ENCODE measurements at regions not wholly inside any gene's neighbourhood (a gene's known extent, or its start where the extent isn't known, plus 50 kb on each side); places are given as distances from the start of the nearest gene placed in this dataset.

- no TSS peak for BruUV-seq (replicated peaks)
- TF ChIP-seq EZH2 (IDR thresholded peaks at IDR 0.05; ENCODE audit: low read depth), result no peak
- TF ChIP-seq, protein P1, sequence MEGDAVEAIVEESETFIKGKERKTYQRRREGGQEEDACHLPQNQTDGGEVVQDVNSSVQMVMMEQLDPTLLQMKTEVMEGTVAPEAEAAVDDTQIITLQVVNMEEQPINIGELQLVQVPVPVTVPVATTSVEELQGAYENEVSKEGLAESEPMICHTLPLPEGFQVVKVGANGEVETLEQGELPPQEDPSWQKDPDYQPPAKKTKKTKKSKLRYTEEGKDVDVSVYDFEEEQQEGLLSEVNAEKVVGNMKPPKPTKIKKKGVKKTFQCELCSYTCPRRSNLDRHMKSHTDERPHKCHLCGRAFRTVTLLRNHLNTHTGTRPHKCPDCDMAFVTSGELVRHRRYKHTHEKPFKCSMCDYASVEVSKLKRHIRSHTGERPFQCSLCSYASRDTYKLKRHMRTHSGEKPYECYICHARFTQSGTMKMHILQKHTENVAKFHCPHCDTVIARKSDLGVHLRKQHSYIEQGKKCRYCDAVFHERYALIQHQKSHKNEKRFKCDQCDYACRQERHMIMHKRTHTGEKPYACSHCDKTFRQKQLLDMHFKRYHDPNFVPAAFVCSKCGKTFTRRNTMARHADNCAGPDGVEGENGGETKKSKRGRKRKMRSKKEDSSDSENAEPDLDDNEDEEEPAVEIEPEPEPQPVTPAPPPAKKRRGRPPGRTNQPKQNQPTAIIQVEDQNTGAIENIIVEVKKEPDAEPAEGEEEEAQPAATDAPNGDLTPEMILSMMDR (conservative IDR thresholded peaks at IDR 0.05), result peak; percentile 91
- intact Hi-C loops (cut with micrococcal nuclease; ENCODE audit: unreplicated experiment), result loop anchor here (1.0 kb wide), 3 partner anchors 147 to 260 kb away; no protein-coding TSS in a partner anchor
- peak; percentile 53 to 84 for DNase-seq
- Histone ChIP-seq H3K9me3 (ENCODE audit: insufficient read depth, low read depth) (no peaks in the 10 kb centered on the region), H3K4me2 (peak overlapping the region; percentile 20; the same call in 1 of the 2 replicates), H3K9me2 (ENCODE audit: insufficient read depth) (no peaks in the 10 kb centered on the region), H3K27me3 (ENCODE audit: insufficient read depth, low read depth) (peaks cover 50% of the 10 kb centered on the region), H3K79me2 (ENCODE audit: low read depth) (no peaks in the 10 kb centered on the region), H3K27ac (no peak overlapping the region), H3K4me1 (replicated peaks; ENCODE audit: insufficient read depth) (no peaks in the 10 kb centered on the region), H2AFZ (no peak overlapping the region), H3K36me3 (ENCODE audit: low read depth) (no peaks in the 10 kb centered on the region), H3K4me3 (no peak overlapping the region), H4K20me1 (ENCODE audit: insufficient read depth) (no peaks in the 10 kb centered on the region; the same call in 1 of the 2 replicates), H3F3A (ENCODE audit: insufficient read depth, low read depth) (peaks cover 3% of the 10 kb centered on the region; the same call in 1 of the 2 replicates)
- CTCF ChIA-PET, result interaction anchor here (0.5 to 1.5 kb wide), 6 partner anchors 101 to 261 kb away, joined by 3 to 12 read pairs (median 4); no protein-coding TSS in a partner anchor
- POLR2A ChIA-PET (ENCODE audit: unreplicated experiment), result no interaction called here
Observed at GRCh38 chr12:132414634-132415326, 75.2 kb upstream of the FBRSL1 start.

- TF ChIP-seq, protein P1 (conservative IDR thresholded peaks at IDR 0.05), result peak; percentile 79
- TF ChIP-seq EZH2 (IDR thresholded peaks at IDR 0.05; ENCODE audit: low read depth), result no peak
- Histone ChIP-seq H2AFZ (no peak overlapping the region), H3K27ac (no peak overlapping the region), H3K27me3 (ENCODE audit: insufficient read depth, low read depth) (peaks cover 50% of the 10 kb centered on the region), H3K9me2 (ENCODE audit: insufficient read depth) (no peaks in the 10 kb centered on the region), H3K4me2 (no peak overlapping the region), H3K36me3 (ENCODE audit: low read depth) (no peaks in the 10 kb centered on the region), H3K4me3 (no peak overlapping the region), H3K9me3 (ENCODE audit: insufficient read depth, low read depth) (no peaks in the 10 kb centered on the region), H3F3A (ENCODE audit: insufficient read depth, low read depth) (peaks cover 3% of the 10 kb centered on the region; the same call in 1 of the 2 replicates), H4K20me1 (ENCODE audit: insufficient read depth) (no peaks in the 10 kb centered on the region; the same call in 1 of the 2 replicates), H3K4me1 (replicated peaks; ENCODE audit: insufficient read depth) (no peaks in the 10 kb centered on the region), H3K79me2 (ENCODE audit: low read depth) (no peaks in the 10 kb centered on the region)
- intact Hi-C loops (cut with micrococcal nuclease; ENCODE audit: unreplicated experiment), result loop anchor here (1.0 kb wide), 1 partner anchor 260 kb away; no protein-coding TSS in a partner anchor
- BruUV-seq (replicated peaks), result no TSS peak
- POLR2A ChIA-PET (ENCODE audit: unreplicated experiment), result interaction anchor here (0.6 kb wide), 1 partner anchor 252 kb away, joined by 7 read pairs; no protein-coding TSS in a partner anchor
- CTCF ChIA-PET, result interaction anchor here (0.6 to 1.3 kb wide), 4 partner anchors 11 to 260 kb away, joined by 3 to 12 read pairs (median 4); no protein-coding TSS in a partner anchor
- DNase-seq, result peak in 1 of 2 experiments; percentile 34
Observed at GRCh38 chr12:132413931-132414588, 75.9 kb upstream of the FBRSL1 start.

DNA sequence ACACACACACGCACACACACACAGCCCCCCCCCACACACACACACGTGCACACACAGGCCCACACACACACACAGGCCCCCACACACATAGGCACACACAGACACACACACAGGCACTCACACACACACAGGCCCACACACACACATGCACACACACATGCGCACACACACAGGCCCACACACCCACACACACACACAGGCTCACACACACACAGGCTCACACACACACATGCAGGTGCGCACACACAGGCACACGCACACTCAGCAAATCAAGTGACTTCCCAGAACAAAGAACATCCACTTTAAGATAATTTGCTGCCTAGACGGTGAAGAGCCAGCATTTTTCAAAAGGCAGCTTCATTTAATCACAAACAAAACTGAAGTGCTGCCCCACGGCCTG is 78.5 kb upstream of the FBRSL1 start:
- Histone ChIP-seq H3K36me3 (ENCODE audit: low read depth) (no peaks in the 10 kb centered on the region), H3K9me3 (ENCODE audit: insufficient read depth, low read depth) (no peaks in the 10 kb centered on the region), H3F3A (ENCODE audit: insufficient read depth, low read depth) (peaks cover 3% of the 10 kb centered on the region; the same call in 1 of the 2 replicates), H4K20me1 (ENCODE audit: insufficient read depth) (no peaks in the 10 kb centered on the region; the same call in 1 of the 2 replicates), H3K9me2 (ENCODE audit: insufficient read depth) (no peaks in the 10 kb centered on the region), H3K27ac (no peak overlapping the region), H3K79me2 (ENCODE audit: low read depth) (no peaks in the 10 kb centered on the region), H3K27me3 (ENCODE audit: insufficient read depth, low read depth) (peaks cover 53% of the 10 kb centered on the region), H3K4me1 (replicated peaks; ENCODE audit: insufficient read depth) (no peaks in the 10 kb centered on the region), H3K4me3 (no peak overlapping the region), H2AFZ (no peak overlapping the region), H3K4me2 (no peak overlapping the region)
- intact Hi-C loops (cut with micrococcal nuclease; ENCODE audit: unreplicated experiment), result no loop called here
- DNase-seq, result no peak
- ChIA-PET POLR2A (ENCODE audit: unreplicated experiment) (interaction anchor here (0.7 kb wide), 1 partner anchor 203 kb away, joined by 3 read pairs; no protein-coding TSS in a partner anchor), CTCF (interaction anchor here (0.6 kb wide), 1 partner anchor 237 kb away, joined by 6 read pairs; no protein-coding TSS in a partner anchor)
- TF ChIP-seq, protein P1 (conservative IDR thresholded peaks at IDR 0.05), result no peak
- TF ChIP-seq EZH2 (IDR thresholded peaks at IDR 0.05; ENCODE audit: low read depth), result no peak
- BruUV-seq (replicated peaks), result no TSS peak
